A673 (cell line): ENCODE measurements at regions not wholly inside any gene's neighbourhood (a gene's known extent, or its start where the extent isn't known, plus 50 kb on each side); places are given as distances from the start of the nearest gene placed in this dataset.

Experiments
- BruUV-seq: library from RNA; stranded (reverse); fragments of 400-500 nt; replicated peaks from 2 replicates; lab custom pipeline; 2021; lab: Mats Ljungman, UMichigan
- CTCF ChIA-PET: fragments of 300-600 bp; sonication (Branson Sonifier 250); formaldehyde crosslinking; loops from one replicate; lab custom pipeline; 2022; ENCODE audit warnings: antibody characterized with exemption; lab: Charles Lee
- POLR2A ChIA-PET: fragments of 300-600 bp; sonication (Branson Sonifier 250); formaldehyde crosslinking; loops from one replicate; lab custom pipeline; 2022; ENCODE audit warnings: antibody characterized with exemption; ENCODE audit not compliant: low non-redundant PET; lab: Charles Lee
- DNase-seq: peaks from one replicate; pipeline ENCODE4 v3.0.0-alpha.2; 2015; ENCODE audit warnings: low spot score
- H3K27ac ChIP-seq: fragments of 200-600 bp; sonication (generic); 2 replicates; pipeline ENCODE4 v1.5.1; 2016; ENCODE audit warnings: mixed run types, low read depth, mild to moderate bottlenecking, mixed read lengths, antibody characterized with exemption, low read length; ENCODE audit not compliant: poor library complexity, severe bottlenecking
- H3K27me3 ChIP-seq: fragments of 200-600 bp; sonication (generic); replicated peaks from 2 replicates; pipeline ENCODE4 v1.6.1; 2017; ENCODE audit warnings: mixed run types, low read depth, mild to moderate bottlenecking, mixed read lengths, antibody characterized with exemption, low read length; ENCODE audit not compliant: insufficient read depth, poor library complexity
- H3K36me3 ChIP-seq: fragments of 200-600 bp; sonication (generic); 2 replicates; pipeline ENCODE4 v1.6.1; 2016; ENCODE audit warnings: mixed run types, mild to moderate bottlenecking, mixed read lengths, antibody characterized with exemption, low read length; ENCODE audit not compliant: insufficient read depth, poor library complexity, severe bottlenecking
- H3K4me1 ChIP-seq: fragments of 200-600 bp; sonication (generic); 2 replicates; pipeline ENCODE4 v1.6.1; 2017; ENCODE audit warnings: mixed run types, mild to moderate bottlenecking, mixed read lengths, antibody characterized with exemption, low read length; ENCODE audit not compliant: insufficient read depth, poor library complexity, severe bottlenecking
- H3K4me3 ChIP-seq: fragments of 200-600 bp; sonication (generic); 2 replicates; pipeline ENCODE4 v1.5.1; 2016; ENCODE audit warnings: low read depth, mixed run types, mild to moderate bottlenecking, mixed read lengths, low read length; ENCODE audit not compliant: poor library complexity, severe bottlenecking
- H3K9me3 ChIP-seq: fragments of 200-600 bp; sonication (generic); 2 replicates; pipeline ENCODE4 v1.6.1; 2016; ENCODE audit warnings: mixed run types, low read depth, mild to moderate bottlenecking, mixed read lengths, antibody characterized with exemption, low read length; ENCODE audit not compliant: poor library complexity, severe bottlenecking
- EZH2 ChIP-seq: fragments of 200-600 bp; sonication (generic); IDR thresholded peaks from 2 replicates; pipeline ENCODE4 v1.6.1; 2017; ENCODE audit warnings: borderline replicate concordance, low read depth, mild to moderate bottlenecking, mixed read lengths, antibody characterized with exemption, low read length; ENCODE audit not compliant: poor library complexity, severe bottlenecking
- intact Hi-C: fragments of 100-400 bp; cut with micrococcal nuclease; formaldehyde crosslinking; loops from one replicate; pipeline ENCODE4 v1.10.0; 2022; ENCODE audit not compliant: unreplicated experiment
- TF ChIP-seq, protein P1 (sequence below): fragments of 300-800, 200-600 bp; sonication (generic); conservative IDR thresholded peaks from 2 replicates; pipeline ENCODE4 v1.5.1; 2017; ENCODE audit warnings: low read depth, mild to moderate bottlenecking, antibody characterized with exemption, low read length, moderate library complexity, mixed read lengths

DNA sequence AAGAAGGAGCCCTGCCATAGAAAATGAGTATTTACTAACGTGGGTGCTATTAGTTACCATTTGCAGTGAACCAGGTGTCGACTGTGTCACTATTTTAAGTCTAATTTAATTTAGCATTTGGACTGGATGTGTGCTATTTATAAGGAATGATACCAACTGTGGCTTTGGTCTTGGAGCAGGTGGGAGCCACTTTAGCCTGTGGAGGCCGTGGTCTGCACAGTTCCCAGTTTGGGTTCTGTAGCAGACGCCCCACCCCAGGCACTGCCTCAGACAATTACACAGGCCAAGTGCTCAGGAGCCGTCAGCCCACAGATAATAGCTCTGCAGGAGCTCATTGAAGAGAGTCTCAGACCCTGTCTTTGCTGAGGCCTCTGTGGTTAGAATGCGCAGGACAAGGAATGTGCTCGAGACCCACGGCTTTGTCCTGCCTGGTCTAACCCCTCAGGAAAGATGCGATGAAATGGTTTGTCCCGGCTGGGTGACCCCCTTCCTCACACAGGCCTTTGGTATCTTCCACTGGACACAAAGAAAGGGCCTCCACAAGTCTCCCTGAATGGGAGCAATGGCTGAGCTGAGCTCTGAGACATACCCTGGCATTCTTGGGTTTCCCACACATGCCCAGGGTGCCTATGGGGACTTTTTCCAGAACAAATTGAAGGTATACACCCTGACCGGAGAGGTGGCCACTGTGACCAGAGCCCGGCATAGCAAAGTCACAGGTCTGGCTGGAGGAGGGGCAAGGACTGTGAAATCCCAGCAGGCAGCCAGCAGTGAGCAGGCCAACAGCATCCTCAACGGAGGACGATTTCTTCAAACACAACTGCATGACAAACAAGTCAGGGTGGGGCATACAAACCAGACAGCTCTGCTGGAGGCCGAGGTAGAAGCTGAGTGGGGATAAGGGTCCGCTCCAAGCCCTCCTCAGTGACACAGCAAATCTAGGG is 251.2 kb downstream of the ARHGAP12 start:
- no peaks in the 10 kb centered on the region for H3K36me3 ChIP-seq
- no peak for DNase-seq
- H3K4me3 ChIP-seq, result no peak overlapping the region

DNA sequence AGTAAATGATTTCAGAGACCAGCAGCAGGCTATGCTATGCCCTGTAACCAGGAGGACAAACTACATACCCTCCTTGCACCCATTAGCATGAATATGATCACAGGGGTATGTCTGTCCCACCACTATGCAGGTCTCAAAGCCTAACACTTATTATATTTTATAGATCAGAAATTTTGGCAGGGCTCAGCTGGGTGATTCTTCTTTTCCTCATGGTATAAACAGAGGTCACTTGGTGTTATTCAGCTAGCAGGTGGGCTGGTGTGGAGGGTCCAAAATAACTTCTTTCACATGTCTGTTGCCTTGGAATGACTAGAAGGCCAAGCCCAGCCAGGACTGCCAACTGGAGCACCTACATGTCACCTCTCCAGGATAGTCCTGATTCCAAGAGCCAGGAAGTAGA is 252.9 kb downstream of the ARHGAP12 start:
- CTCF ChIA-PET, result no interaction called here
- intact Hi-C loops, result no loop called here

More for the DNA sequence above, 251.2 kb downstream of the ARHGAP12 start:
- Histone ChIP-seq H3K4me1 (no peaks in the 10 kb centered on the region), H3K27ac (no peak overlapping the region), H3K9me3 (peaks cover 2% of the 10 kb centered on the region), H3K27me3 (no peaks in the 10 kb centered on the region)
- no TSS peak for BruUV-seq
- ChIA-PET POLR2A (interaction anchor here (0.6 kb wide), 1 partner anchor 130 kb away, joined by 7 read pairs; no protein-coding TSS in a partner anchor), CTCF (no interaction called here)
- no peak for TF ChIP-seq EZH2
- TF ChIP-seq, protein P1, sequence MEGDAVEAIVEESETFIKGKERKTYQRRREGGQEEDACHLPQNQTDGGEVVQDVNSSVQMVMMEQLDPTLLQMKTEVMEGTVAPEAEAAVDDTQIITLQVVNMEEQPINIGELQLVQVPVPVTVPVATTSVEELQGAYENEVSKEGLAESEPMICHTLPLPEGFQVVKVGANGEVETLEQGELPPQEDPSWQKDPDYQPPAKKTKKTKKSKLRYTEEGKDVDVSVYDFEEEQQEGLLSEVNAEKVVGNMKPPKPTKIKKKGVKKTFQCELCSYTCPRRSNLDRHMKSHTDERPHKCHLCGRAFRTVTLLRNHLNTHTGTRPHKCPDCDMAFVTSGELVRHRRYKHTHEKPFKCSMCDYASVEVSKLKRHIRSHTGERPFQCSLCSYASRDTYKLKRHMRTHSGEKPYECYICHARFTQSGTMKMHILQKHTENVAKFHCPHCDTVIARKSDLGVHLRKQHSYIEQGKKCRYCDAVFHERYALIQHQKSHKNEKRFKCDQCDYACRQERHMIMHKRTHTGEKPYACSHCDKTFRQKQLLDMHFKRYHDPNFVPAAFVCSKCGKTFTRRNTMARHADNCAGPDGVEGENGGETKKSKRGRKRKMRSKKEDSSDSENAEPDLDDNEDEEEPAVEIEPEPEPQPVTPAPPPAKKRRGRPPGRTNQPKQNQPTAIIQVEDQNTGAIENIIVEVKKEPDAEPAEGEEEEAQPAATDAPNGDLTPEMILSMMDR, result no peak
- intact Hi-C loops, result no loop called here

GRCh38 chr10:31669357-31669756 is 259.3 kb downstream of the ARHGAP12 start:
- H3K4me3 ChIP-seq, result no peak overlapping the region
- TF ChIP-seq EZH2, result no peak
- TF ChIP-seq, protein P1, result no peak
- intact Hi-C loops, result no loop called here
- H3K27ac ChIP-seq, result no peak overlapping the region
- H3K36me3 ChIP-seq, result no peaks in the 10 kb centered on the region
- ChIA-PET POLR2A (no interaction called here), CTCF (no interaction called here)
- H3K27me3 ChIP-seq, result no peaks in the 10 kb centered on the region
- BruUV-seq, result no TSS peak
- no peaks in the 10 kb centered on the region for H3K9me3 ChIP-seq
- H3K4me1 ChIP-seq, result peaks cover 11% of the 10 kb centered on the region
- peak; percentile 94 for DNase-seq

More for the DNA sequence above, 252.9 kb downstream of the ARHGAP12 start:
- POLR2A ChIA-PET, result no interaction called here
- BruUV-seq, result no TSS peak
- no peaks in the 10 kb centered on the region for H3K27me3 ChIP-seq
- no peaks in the 10 kb centered on the region for H3K9me3 ChIP-seq
- no peaks in the 10 kb centered on the region for H3K36me3 ChIP-seq
- H3K27ac ChIP-seq, result no peak overlapping the region
- H3K4me1 ChIP-seq, result no peaks in the 10 kb centered on the region
- TF ChIP-seq EZH2, result no peak
- TF ChIP-seq, protein P1, result no peak
- no peak for DNase-seq
- H3K4me3 ChIP-seq, result no peak overlapping the region
